ENCODE measurements at regions not wholly inside any gene's neighbourhood (a gene's known extent, or its start where the extent isn't known, plus 50 kb on each side); places are given as distances from the start of the nearest gene placed in this dataset.
A peak's percentile ranks its signal among the peaks of the same experiment; 100 is the strongest.

DNA sequence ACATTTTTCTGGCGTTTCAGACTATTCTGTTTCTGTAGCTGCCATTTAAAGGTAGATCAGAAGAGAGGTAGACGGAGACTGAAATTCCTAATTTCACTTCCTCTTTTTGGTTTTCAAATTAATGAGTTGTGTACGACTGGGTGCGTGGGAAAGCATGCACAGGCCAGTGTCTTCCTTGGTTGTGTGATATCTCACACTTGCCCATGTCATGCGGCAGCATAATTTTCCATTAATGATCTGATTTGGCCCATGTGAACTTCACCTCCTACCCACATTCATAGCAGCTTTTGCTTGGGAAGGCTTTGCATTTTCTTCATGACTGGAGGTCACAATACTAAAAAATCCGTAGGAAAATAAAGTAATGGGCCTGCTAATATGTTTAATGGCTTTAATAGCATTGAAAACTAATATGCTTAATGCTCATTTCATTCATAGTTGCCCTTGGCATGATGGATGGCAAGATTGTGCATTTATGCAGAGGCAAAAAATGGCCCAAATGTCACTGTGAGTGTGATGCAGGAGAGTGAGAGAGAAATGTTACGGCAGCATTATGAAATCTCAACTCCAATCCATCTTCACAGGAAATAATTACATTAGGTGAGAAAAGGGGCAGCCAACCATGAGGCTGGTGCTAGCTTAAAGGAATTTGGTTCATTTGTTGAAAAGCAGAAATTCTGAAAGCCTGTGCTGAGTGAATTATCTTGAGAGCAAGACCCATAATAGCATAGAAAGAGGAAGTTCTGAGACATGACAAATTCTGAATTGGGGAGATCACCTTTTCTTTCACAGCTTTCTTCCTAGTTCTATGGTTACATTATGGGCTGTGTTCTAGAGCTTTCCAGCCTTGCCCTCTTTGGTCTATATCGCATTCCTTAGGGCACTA lies 69.0 kb upstream of the UST start:
- no peaks in the 10 kb centered on the region for H3K9me3 ChIP-seq
- H3K36me3 ChIP-seq (replicated peaks in 1 of 2; ENCODE audit: insufficient read depth in 1 of 2, low read depth in 2 of 2), result no peaks in the 10 kb centered on the region
- no peaks in the 10 kb centered on the region for H3K4me1 ChIP-seq
- no peak for ATAC-seq
- WGBS, 2 donors, result 67 to 81% methylated on average over 8 of the region's 8 CpGs
- no peak overlapping the region for H3K27ac ChIP-seq
- no peaks in the 10 kb centered on the region for H3K27me3 ChIP-seq
- TF ChIP-seq, protein P1, sequence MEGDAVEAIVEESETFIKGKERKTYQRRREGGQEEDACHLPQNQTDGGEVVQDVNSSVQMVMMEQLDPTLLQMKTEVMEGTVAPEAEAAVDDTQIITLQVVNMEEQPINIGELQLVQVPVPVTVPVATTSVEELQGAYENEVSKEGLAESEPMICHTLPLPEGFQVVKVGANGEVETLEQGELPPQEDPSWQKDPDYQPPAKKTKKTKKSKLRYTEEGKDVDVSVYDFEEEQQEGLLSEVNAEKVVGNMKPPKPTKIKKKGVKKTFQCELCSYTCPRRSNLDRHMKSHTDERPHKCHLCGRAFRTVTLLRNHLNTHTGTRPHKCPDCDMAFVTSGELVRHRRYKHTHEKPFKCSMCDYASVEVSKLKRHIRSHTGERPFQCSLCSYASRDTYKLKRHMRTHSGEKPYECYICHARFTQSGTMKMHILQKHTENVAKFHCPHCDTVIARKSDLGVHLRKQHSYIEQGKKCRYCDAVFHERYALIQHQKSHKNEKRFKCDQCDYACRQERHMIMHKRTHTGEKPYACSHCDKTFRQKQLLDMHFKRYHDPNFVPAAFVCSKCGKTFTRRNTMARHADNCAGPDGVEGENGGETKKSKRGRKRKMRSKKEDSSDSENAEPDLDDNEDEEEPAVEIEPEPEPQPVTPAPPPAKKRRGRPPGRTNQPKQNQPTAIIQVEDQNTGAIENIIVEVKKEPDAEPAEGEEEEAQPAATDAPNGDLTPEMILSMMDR (IDR thresholded peaks at IDR 0.05), result no peak
- TF ChIP-seq POLR2A (IDR thresholded peaks at IDR 0.05), result no peak
- no peak overlapping the region for H3K4me3 ChIP-seq
- DNase-seq, result no peak
- intact Hi-C loops (cut with DNase I), result no loop called here

- no peaks in the 10 kb centered on the region for H3K9me3 ChIP-seq
- no peaks in the 10 kb centered on the region for H3K27me3 ChIP-seq
- H3K4me1 ChIP-seq, result no peaks in the 10 kb centered on the region
- no peak overlapping the region for H3K27ac ChIP-seq
- TF ChIP-seq POLR2A (IDR thresholded peaks at IDR 0.05), result no peak
- TF ChIP-seq, protein P1 (IDR thresholded peaks at IDR 0.05), result no peak
- H3K36me3 ChIP-seq (replicated peaks in 1 of 2; ENCODE audit: insufficient read depth in 1 of 2, low read depth in 2 of 2), result no peaks in the 10 kb centered on the region
- ATAC-seq (no peak), DNase-seq (no peak)
- H3K4me3 ChIP-seq, result no peak overlapping the region
- intact Hi-C loops (cut with DNase I), result no loop called here
- WGBS, 2 donors, result 86 to 89% methylated on average over 4 of the region's 4 CpGs
Observed at GRCh38 chr6:148678682-148679081, 68.1 kb upstream of the UST start.

- DNase-seq (no peak), ATAC-seq (no peak)
- no peaks in the 10 kb centered on the region for H3K9me3 ChIP-seq
- H3K36me3 ChIP-seq (replicated peaks in 1 of 2; ENCODE audit: insufficient read depth in 1 of 2, low read depth in 2 of 2), result no peaks in the 10 kb centered on the region
- H3K27ac ChIP-seq, result no peak overlapping the region
- WGBS, 2 donors, result 52 to 88% methylated on average over 1 of the region's 1 CpG
- no peak overlapping the region for H3K4me3 ChIP-seq
- TF ChIP-seq, protein P1 (IDR thresholded peaks at IDR 0.05), result no peak
- TF ChIP-seq POLR2A (IDR thresholded peaks at IDR 0.05), result no peak
- H3K27me3 ChIP-seq, result no peaks in the 10 kb centered on the region
- no peaks in the 10 kb centered on the region for H3K4me1 ChIP-seq
- intact Hi-C loops (cut with DNase I), result no loop called here
Observed at GRCh38 chr6:148681666-148682065, 65.2 kb upstream of the UST start.

GRCh38 chr6:148682252-148682651 lies 64.6 kb upstream of the UST start:
- Histone ChIP-seq H3K4me3 (no peak overlapping the region), H3K9me3 (no peaks in the 10 kb centered on the region), H3K4me1 (no peaks in the 10 kb centered on the region), H3K27ac (no peak overlapping the region), H3K36me3 (replicated peaks in 1 of 2; ENCODE audit: insufficient read depth in 1 of 2, low read depth in 2 of 2) (no peaks in the 10 kb centered on the region), H3K27me3 (no peaks in the 10 kb centered on the region)
- intact Hi-C loops (cut with DNase I), result no loop called here
- 75 to 80% methylated on average over 13 to 14 of the region's 14 CpGs for WGBS, 2 donors
- ATAC-seq (no peak), DNase-seq (no peak)
- TF ChIP-seq, protein P1 (IDR thresholded peaks at IDR 0.05), result no peak
- no peak for TF ChIP-seq POLR2A (IDR thresholded peaks at IDR 0.05)

DNA sequence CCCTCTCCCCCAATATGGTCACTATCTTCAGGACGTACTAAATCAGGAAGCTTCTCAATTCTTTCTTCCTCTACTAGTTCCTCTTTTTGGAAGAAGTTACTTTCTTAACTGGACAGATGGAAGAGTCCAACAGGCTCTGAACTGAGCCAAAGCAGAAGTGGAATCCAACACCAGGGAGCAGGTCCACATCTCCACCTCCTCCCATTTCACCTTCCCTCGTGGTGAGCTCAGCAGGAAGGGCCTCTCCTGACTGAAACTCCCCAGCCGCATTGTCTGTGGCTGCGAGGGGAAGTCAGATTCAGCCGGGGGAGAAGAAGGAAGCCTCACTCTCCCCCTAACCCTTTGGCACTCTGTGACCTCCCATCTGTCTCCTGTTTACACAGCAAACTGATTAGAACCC lies 63.8 kb upstream of the UST start:
- Histone ChIP-seq H3K4me1 (no peaks in the 10 kb centered on the region), H3K9me3 (no peaks in the 10 kb centered on the region), H3K36me3 (replicated peaks in 1 of 2; ENCODE audit: insufficient read depth in 1 of 2, low read depth in 2 of 2) (no peaks in the 10 kb centered on the region), H3K27me3 (no peaks in the 10 kb centered on the region), H3K4me3 (no peak overlapping the region), H3K27ac (no peak overlapping the region)
- intact Hi-C loops (cut with DNase I), result no loop called here
- DNase-seq, result peak in 1 of 4 donors; percentile 44
- no peak for ATAC-seq
- no peak for TF ChIP-seq POLR2A (IDR thresholded peaks at IDR 0.05)
- TF ChIP-seq, protein P1 (IDR thresholded peaks at IDR 0.05), result no peak
- 41 to 60% methylated on average over 5 of the region's 5 CpGs for WGBS, 2 donors
